Fibroblast of pulmonary artery (primary cell): ENCODE measurements at regions not wholly inside any gene's neighbourhood (a gene's known extent, or its start where the extent isn't known, plus 50 kb on each side); places are given as distances from the start of the nearest gene placed in this dataset.
A peak's percentile ranks its signal among the peaks of the same experiment; 100 is the strongest.

ENCODE experiments used
- DNase-seq: peaks from one replicate; pipeline ENCODE4 v3.0.0-alpha.2; 2010; ENCODE audit warnings: low read depth
- H3K4me3 ChIP-seq: replicated peaks from 2 replicates; pipeline ENCODE4 v1.5.1; 2011; ENCODE audit warnings: low read depth, mild to moderate bottlenecking, control low read depth, low read length, moderate library complexity
- TF ChIP-seq, protein P1 (sequence below): IDR thresholded peaks from 2 replicates; pipeline ENCODE4 v1.5.1; 2011; ENCODE audit warnings: mild to moderate bottlenecking, control low read depth, low read length, inconsistent platforms; ENCODE audit errors: missing control alignments

DNA sequence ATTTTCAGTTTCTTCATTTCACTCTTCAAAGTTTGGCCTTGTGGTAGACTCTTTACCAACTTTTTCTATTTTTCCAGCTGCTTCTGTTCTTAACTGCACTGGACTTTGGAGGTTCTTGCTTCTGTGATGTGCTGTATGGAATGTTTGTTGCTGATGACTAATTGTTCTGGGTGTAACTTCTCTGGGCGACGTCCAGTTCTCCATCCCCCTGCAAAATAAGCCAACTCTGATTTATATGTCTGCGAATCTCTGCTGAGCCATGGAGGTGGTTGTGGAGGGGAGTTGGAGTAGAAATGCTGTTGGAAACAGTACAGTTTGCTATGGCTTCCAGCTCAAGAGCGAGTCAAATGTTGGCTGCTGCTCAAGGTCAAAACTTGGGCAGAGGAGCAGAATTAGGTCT is 113.9 kb upstream of the DYRK2 start:
- TF ChIP-seq, protein P1, sequence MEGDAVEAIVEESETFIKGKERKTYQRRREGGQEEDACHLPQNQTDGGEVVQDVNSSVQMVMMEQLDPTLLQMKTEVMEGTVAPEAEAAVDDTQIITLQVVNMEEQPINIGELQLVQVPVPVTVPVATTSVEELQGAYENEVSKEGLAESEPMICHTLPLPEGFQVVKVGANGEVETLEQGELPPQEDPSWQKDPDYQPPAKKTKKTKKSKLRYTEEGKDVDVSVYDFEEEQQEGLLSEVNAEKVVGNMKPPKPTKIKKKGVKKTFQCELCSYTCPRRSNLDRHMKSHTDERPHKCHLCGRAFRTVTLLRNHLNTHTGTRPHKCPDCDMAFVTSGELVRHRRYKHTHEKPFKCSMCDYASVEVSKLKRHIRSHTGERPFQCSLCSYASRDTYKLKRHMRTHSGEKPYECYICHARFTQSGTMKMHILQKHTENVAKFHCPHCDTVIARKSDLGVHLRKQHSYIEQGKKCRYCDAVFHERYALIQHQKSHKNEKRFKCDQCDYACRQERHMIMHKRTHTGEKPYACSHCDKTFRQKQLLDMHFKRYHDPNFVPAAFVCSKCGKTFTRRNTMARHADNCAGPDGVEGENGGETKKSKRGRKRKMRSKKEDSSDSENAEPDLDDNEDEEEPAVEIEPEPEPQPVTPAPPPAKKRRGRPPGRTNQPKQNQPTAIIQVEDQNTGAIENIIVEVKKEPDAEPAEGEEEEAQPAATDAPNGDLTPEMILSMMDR, result no peak
- H3K4me3 ChIP-seq, result no peak overlapping the region

DNA sequence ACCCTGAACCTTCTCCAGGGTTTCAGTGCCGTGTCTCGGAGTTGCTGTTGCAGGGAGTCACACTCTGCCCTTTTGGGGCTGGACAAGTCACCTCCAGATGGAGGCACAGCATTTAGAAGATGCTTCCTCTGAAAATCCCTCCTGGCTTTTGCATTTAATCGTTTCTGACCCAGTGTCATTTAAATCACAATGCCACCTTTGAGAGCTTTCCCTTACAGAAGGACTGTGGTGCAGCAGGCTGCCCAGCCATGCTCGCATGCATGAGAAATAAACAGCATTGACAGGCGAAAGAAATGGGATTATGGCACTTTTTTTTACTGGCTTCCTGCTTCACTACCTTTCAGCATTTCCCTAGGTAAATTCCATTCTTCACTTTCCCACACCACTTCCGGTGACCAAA is 113.4 kb upstream of the DYRK2 start:
- no peak for DNase-seq
- H3K4me3 ChIP-seq, result no peak overlapping the region
- TF ChIP-seq, protein P1, result no peak

More for the DNA sequence above, 113.9 kb upstream of the DYRK2 start:
- DNase-seq, result peak; percentile 74

DNA sequence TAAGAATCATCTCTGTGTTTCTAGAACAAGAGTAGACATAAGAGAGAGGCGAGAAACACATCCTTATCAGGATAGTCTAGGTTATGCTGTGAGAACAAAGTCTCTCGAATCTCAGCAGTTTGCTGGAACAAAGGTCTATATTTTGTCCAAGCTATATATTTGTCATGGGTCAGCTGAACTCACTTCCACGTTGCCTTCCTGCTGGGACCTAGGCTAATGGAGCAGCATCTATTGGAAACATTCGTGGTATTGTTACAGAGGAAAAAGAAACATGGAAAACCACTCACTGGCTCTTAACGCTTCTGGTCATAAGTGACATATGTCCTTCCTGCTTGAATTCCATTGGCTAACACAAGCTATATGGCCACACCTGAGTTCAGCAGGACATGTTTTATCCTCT is 112.6 kb upstream of the DYRK2 start:
- no peak for DNase-seq
- H3K4me3 ChIP-seq, result no peak overlapping the region
- TF ChIP-seq, protein P1, result no peak

DNA sequence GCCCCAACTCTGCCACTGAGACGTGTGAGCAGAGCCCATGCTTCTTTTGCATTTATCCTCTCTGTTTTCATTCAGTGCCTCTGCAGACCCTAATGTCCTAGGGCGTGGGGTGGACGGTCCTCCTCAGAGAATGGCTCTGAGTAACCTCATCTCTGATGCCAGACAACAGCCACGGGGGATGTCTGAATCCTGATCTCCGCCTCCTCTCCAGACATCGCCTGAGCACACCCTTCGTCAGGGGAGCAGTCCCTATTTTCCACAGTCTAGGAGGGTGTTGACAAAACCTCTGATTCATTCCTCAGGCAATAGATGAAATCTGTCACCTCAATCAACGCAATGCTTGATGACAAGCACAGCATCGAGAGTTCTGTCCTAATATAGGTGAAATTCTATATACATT is 109.2 kb upstream of the DYRK2 start:
- no peak overlapping the region for H3K4me3 ChIP-seq
- TF ChIP-seq, protein P1, result no peak
- DNase-seq, result no peak

DNA sequence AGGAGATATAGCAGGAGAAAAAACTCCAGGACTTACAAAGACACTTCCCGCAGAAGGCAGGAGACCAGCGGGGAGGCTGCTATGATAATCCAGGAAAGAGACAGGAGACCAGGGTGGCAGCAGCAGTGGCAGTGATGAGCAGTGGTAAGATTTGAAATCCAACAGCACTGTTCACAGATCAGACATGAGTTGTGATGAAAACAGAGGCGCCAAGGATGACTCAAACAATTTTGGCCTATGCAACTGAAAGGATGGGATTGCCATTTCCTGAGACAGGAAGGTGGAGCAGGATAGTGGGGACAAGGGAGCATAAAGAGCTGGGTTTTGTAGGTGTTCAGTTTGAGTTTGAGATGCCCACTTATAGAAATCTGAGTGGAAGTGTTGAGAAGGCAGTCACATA is 108.6 kb upstream of the DYRK2 start:
- no peak for DNase-seq
- TF ChIP-seq, protein P1, result no peak
- H3K4me3 ChIP-seq, result no peak overlapping the region

DNA sequence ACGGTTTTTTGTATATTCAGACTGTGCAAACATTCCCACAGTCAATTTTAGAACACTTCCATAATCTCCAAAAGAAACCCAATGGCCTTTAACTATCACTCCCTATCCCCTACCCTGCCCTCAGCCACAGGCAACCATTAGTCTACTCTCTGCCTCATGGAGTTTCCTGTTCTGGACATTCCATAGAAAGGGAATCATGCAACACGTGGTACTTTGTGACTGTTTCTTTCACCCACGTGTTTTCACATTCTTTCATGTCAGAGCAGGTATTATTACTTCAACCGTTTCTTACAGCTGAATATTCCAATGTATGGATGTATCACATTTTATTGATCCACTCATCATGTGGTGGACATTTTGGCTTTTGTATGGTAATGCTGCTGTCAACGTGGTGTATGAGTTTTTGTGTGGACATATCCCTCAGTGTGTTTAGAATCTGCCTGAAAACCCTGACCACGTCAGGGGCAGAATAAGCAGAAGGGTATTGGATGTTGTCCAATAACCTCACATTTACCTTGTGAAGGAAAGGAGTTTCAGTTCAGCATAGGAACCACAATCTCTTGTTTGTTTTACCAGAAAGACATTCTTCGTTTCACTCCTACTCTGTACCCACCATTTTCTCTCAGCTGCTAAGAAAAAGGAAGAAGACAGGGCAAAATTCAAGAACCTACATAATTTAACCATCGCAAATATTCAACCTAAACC is 107.5 kb upstream of the DYRK2 start:
- DNase-seq, result no peak
- no peak overlapping the region for H3K4me3 ChIP-seq

More for the DNA sequence above, 107.5 kb upstream of the DYRK2 start:
- TF ChIP-seq, protein P1, result no peak
